C1 segment of cervical spinal cord (tissue), 14 donors: ENCODE measurements at regions not wholly inside any gene's neighbourhood (a gene's known extent, or its start where the extent isn't known, plus 50 kb on each side); places are given as distances from the start of the nearest gene placed in this dataset.
"Not testable (repeated sequence)": the region's sequence is repeated elsewhere in the genome, so short reads cannot be mapped to it uniquely, and the experiment has no call there.

Experiments used
- DNase-seq, 14 donors: peaks; one replicate each; lab custom pipeline; 2025; lab: John Stamatoyannopoulos, UW

GRCh38 chr6:79431537-79431933 is 105.7 kb downstream of the LCA5 start:
- DNase-seq = no peak

GRCh38 chr6:79430913-79431536 is 106.2 kb downstream of the LCA5 start:
- DNase-seq = no peak

GRCh38 chr6:79427721-79428120 is 109.5 kb downstream of the LCA5 start:
- no peak for DNase-seq

- no peak for DNase-seq
These were observed 110.5 kb downstream of the LCA5 start for GRCh38 chr6:79426625-79427278.

- DNase-seq = no peak
These were observed 111.5 kb downstream of the LCA5 start for GRCh38 chr6:79425589-79426311.

GRCh38 chr6:79423216-79423615 is 114.0 kb downstream of the LCA5 start:
- peak in 1 of 14 donors; percentile 6 for DNase-seq

- no peak for DNase-seq
These were observed 114.6 kb downstream of the LCA5 start for GRCh38 chr6:79422666-79423065.

GRCh38 chr6:79421707-79422484 is 115.3 kb downstream of the LCA5 start:
- DNase-seq = peak in 1 of 14 donors; percentile 73

GRCh38 chr6:79421001-79421411 is 116.2 kb downstream of the LCA5 start:
- DNase-seq = no peak

GRCh38 chr6:79420054-79420453 is 117.2 kb downstream of the LCA5 start:
- peak in 1 of 14 donors; percentile 14 for DNase-seq

- no peak for DNase-seq
These were observed 120.3 kb downstream of the LCA5 start for GRCh38 chr6:79416931-79417330.

- DNase-seq = no peak
These were observed 123.6 kb downstream of the LCA5 start for GRCh38 chr6:79413562-79414002.

GRCh38 chr6:79410806-79411205 is 126.4 kb downstream of the LCA5 start:
- peak in 1 of 14 donors; percentile 25 for DNase-seq

GRCh38 chr6:79408256-79408974 is 128.8 kb downstream of the LCA5 start:
- no peak for DNase-seq

- DNase-seq = no peak
These were observed 132.6 kb downstream of the LCA5 start for GRCh38 chr6:79404677-79405076.

GRCh38 chr6:79404261-79404660 is 133.0 kb downstream of the LCA5 start:
- DNase-seq = peak in 1 of 14 donors; percentile 8

- no peak for DNase-seq
These were observed 133.7 kb downstream of the LCA5 start for GRCh38 chr6:79403563-79403962.

GRCh38 chr6:79403086-79403485 is 134.1 kb downstream of the LCA5 start:
- no peak for DNase-seq

- DNase-seq = no peak
These were observed 137.7 kb downstream of the LCA5 start for GRCh38 chr6:79399499-79399898.

- DNase-seq = not testable (repeated sequence)
These were observed 138.6 kb downstream of the LCA5 start for GRCh38 chr6:79398617-79399016.

- DNase-seq = no peak
These were observed 140.6 kb downstream of the LCA5 start for GRCh38 chr6:79396625-79397024.
